Amniotic stem cell (primary cell): ENCODE measurements at regions not wholly inside any gene's neighbourhood (a gene's known extent, or its start where the extent isn't known, plus 50 kb on each side); places are given as distances from the start of the nearest gene placed in this dataset.
"Not testable (repeated sequence)": the region's sequence is repeated elsewhere in the genome, so short reads cannot be mapped to it uniquely, and the experiment has no call there.

Source experiments
- DNase-seq: peaks from one replicate; lab custom pipeline; 2025; lab: John Stamatoyannopoulos, UW

DNA sequence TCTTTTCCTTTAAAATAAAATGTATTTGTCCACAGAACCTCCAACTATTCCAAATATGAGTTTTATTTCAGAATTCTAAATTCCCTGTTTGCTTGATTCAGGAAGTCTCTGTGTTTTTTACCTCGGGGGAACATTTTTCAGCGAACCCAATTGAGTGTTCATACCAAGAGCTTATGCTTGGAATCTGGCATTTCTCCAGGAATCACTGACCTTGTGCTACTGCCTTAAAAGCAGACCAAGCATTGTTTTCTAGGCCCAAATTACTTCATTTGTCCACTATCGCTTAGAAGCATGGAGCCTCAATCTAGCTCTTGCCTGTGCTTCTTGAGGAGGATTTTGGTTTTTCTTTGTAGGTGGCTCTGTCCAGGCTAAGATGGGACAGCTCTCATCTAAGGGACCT, 59.4 kb downstream of the EBLN1 start:
- DNase-seq: no peak

DNA sequence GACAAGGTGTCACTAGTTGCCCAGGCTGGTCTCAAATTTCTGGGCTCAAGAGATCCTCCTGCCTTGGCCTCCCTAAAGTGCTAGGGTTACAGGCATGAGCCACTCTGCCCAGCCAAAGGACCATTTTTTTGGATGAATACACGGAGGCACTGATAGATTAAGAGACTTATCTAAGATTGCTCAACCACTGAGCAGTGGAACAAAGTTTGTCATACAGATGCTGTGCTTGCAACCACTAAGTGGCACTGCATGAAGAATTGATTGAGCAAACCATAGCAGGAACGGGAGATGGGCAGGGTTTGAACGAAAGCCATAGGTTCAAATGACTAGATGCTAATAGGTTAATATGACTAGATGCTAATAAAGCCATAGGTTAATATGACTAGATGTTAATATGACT, 61.1 kb downstream of the EBLN1 start:
- DNase-seq: no peak

DNA sequence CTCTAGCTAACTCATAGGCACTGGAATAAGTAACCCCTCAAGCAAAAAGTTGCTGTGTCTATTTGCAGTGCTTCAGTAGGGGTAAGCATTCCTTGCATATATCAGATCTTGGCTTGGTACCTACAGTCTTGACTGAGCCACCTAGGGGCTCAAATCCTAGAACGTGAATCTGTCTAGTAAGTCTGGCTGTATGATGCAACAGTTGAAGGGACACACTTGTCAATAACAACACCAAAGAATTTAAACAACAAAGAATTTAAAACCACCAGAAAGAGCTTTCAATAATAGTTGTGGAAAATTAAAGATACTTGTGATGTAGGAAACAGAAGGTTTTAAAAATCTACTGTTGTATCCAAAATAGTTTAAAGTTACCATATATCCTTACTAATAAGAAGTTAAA, 65.4 kb downstream of the EBLN1 start:
- no peak for DNase-seq

DNA sequence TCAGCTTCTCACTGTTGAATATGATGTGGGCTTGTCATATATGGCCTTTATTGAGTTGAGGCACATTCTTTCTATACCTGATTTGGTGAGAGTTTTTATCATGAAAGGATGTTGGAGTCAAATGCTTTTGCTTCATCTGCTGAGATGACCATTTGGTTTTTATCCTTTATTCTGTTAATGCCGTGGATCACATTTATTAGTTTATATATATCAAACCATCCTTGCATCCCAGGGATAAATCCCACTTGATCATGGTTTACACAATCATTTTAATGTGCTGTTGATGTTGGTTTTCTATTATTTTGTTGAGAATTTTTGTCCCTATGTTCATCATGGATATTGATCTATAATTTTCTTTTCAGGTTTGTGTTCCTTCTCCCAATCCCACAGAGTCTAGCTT, 67.0 kb downstream of the EBLN1 start:
- DNase-seq: no peak

DNA sequence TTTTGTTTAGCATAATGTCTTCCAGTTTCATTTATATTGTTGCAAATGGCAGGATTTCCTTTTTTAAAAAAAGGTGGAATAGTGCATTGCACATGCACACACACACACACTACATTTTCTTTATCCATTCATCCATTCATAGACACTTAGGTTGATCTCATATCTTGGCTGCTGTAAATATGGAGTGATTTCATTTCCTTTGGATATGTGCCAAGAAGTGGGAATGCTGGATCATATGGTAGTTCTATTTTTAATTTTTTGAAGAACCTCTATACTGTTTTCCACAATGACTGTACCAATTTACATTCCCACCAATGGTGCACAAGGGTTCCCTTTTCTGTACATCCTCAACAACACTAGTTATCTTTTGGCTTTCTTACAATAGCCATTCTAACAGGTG, 68.9 kb downstream of the EBLN1 start:
- no peak for DNase-seq

DNA sequence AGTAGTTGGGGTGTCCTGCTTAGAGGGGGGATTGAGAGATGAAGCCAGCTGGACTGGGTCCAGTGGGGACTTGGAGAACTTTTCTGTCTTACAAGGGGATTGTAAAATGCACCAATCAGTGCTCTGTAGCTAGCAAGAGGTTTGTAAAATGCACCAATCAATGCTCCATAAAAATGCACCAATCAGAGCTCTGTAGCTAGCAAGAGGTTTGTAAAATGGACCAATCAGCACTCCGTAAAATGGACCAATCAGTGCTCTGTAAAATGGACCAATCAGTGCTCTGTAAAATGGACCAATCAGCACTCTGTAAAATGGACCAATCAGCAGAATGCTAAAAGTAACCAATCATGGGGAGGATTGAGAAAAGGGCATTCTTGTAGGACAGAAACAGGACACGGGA, 71.9 kb downstream of the EBLN1 start:
- DNase-seq: not testable (repeated sequence)

DNA sequence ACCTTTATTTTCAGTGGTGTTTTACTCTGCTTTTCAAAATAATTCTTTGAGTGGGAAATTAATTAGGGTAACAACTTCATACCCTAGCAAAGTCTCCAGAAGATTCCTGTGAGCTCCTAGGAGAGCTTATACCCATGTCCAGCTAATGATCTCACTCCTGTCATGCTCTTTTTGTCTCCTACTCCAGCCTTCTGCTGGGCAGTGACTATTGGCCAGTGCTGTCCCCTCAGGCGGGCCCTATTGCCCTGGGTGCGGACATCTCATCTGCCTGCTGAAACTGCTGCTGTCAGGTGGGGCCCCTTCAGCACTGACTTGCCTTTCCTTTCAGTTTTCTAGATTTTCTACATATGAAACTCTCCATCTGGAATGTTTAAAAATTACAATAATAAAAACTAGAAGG, 80.3 kb downstream of the EBLN1 start:
- no peak for DNase-seq

DNA sequence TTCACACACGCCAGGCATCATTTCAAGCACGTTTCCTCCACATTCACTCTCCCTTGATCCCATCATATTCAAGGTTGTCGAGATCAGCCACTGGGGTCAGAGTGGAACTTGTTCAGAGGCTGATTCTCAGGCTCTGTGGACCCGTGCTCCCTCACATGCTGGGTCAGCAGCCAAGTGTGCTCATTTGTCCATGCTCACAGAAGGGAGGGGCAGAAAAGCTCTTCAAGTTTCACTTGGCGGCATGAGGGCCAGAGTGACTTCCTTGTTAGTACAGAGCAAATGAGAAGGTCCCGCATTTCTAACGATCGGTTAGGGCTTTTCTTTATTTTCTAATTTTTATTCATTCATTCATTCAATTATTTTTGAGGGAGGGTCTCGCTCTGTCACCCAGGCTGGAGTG, 82.2 kb downstream of the EBLN1 start:
- DNase-seq: no peak

DNA sequence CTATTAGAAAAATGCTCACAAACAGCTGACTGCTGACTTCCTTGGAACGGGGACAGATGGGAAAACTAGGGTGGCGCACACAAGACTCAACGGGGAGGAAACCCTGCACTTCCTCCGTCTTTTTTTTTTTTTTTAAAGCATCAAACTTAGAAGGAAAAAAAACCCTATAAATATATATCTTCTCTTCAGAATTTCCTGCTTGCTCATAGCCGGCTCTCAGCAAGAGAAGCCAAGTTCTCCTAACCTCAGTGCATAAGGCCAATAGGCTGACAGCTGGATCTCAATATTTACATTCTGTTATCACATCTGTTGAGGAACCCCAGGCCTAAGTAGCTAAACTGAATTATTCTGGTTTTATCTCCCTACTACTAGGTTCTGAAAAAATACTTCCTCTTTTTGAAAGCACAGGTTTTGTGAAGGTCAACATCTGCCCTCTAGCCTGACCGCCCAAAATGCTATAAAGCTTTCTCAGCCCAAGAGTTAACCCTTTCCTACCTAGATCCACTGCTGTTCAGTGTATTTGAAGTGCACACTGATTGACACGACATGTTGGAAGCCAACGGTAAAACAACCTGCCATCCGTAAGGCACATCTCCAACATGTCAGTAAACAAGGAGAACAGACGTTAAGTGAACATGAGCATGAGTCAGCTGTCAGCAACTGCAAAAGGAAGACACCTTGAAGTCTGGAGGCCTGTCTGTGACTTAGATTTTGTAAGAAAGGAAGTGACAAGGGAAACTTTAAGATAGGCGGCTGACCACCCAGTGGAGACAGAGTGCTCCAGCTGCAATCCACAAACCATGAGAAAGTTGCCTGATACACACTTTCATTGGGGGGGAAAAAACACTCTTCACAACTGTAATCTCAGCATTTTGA, 83.8 kb downstream of the EBLN1 start:
- DNase-seq: no peak

DNA sequence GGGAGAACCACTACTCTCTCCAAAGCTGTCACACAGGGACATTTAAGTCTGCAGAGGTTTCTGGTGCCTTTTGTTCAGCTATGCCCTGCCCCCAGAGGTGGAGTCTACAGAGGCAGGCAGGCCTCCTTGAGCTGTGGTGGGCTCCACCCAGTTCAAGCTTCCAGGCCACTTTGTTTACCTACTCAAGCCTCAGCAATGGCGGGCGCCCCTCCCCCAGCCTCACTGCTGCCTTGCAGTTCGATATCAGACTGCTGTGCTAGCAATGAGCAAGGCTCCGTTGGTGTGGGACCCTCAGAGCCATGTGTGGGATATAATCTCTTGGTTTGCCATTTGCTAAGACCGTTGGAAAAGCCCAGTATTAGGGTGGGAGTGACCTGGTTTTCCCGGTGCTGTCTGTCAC, 87.0 kb downstream of the EBLN1 start:
- not testable (repeated sequence) for DNase-seq

DNA sequence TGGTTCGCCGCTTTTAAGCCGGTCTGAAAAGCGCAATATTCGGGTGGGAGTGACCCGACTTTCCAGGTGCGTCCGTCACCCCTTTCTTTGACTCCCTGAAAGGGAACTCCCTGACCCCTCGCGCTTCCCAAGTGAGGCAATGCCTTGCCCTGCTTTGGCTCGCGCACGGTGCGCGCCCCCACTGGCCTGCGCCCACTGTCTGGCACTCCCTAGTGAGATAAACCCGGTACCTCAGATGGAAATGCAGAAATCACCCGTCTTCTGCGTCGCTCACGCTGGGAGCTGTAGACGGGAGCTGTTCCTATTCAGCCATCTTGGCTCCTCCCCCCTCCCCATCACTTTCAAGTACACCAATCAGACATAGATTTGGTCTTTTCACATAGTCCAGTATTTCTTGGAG, 88.2 kb downstream of the EBLN1 start:
- DNase-seq: not testable (repeated sequence)

DNA sequence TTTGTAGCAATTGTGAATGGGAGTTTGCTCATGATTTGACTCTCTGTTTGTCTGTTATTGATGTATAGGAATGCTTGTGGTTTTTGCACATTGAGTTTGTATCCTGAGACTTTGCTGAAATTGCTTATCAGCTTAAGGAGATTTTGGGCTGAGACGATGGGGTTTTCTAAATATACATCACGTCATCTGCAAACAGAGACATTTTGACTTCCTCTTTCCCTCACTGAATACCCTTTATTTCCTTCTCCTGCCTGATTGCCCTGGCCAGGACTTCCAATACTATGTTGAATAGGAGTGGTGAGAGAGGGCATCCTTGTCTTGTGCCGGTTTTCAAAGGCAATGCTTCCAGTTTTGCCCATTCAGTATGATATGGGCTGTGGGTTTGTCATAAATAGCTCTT, 96.6 kb downstream of the EBLN1 start:
- not testable (repeated sequence) for DNase-seq

DNA sequence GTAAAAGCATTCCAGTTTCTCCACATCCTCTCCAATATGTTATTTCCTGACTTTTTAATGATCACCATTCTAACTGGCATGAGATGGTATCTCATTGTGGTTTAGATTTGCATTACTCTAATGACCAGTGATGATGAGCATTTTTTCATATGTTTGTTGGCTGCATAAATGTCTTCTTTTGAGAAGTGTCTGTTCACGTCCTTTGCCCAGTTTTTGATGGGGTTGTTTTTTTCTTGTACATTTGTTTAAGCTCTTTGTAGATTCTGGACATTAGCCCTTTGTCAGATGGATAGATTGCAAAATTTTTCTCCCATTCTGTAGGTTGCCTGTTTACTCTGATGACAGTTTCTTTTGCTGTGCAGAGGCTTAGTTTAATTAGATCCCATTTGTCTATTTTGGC, 97.7 kb downstream of the EBLN1 start:
- DNase-seq: not testable (repeated sequence)

DNA sequence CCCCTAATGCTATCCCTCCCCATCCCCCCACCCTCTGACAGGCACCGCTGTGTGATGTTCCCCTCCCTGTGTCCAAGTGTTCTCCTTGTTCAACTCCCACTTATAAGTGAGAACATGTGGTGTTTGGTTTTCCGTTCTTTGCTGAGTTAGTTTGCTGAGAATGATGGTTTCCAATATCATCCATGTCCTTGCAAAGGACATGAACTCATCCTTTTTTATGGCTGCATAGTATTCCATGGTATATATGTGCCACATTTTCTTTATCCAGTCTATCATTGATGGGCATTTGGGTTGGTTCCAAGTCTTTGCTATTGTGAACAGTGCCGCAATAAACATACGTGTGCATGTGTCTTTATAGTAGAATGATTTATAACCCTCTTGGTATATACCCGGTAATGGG, 98.2 kb downstream of the EBLN1 start:
- DNase-seq: not testable (repeated sequence)

DNA sequence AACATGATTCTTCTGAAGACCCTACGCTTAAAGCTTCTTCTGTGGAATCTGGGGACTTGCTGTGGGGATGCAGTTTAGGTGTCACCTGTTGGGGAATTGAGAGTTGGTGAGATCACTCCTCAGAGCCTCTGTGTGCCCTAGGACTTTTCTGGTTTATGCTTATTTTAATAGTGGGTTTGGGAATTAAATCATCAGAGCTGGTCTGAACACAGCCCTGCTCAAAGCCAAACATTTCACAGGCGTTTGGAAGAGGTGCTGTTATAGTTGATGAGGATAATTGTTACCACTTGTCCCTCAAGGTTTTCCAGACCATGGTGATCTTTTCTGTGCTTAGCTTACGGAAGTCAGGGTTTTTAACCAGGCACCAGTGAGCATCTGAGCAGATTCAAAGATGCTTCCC, 106.1 kb downstream of the EBLN1 start:
- DNase-seq: no peak

DNA sequence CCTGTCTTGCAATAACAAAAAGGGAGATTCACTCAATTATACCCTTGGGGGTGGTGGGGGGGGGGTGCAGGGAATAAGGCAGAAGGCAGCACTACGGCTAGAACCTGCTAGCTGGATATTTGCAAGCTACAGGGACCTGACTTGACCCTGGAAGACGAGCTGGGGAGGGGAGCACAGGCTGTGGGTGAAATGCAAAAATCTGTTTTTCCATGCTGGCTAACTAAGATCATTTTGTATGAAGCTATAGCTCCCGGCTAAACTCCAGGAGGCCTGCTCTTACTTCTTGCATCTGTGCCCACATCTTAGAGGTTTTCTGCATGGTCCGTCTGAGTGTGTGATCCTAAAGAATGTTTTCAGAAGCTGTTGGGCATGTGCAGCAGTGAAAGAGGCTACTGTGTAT, 106.6 kb downstream of the EBLN1 start:
- no peak for DNase-seq

DNA sequence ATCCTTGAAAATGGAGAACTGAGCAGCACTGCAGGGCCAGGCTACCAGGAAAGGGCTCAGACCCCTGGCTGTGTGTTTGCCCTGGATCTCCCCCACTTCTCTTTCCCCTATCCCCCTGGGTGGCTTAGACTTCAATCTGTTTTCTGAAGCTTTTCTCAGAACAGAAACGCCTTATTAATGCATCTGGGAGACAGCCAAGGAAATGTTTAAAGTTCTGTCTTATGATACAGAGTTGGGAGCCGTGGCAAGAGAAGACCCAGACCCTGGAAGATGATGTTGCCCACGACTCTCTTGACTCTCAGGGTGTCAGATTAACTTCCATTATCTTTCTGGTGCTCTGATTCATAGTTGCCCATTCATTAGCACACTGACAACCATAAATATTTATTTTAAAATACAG, 107.1 kb downstream of the EBLN1 start:
- DNase-seq: no peak

DNA sequence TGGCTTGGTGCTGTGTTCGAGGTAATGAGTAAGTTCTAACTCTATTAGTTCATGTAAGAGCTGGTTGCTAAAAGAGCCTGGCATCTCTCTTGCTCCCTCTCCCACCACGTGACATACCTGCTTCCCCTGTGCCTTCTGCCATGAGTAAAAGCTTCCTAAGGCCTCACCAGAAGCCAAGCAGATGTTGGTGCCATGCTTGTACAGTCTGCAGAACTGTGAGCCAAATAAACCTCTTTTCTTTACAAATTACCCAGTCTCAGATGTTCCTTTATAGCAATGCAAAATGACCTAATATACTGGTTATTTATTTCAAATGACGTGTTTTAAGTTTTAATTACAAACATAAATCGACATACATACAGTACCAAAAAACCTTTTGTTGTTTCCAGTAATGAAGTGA, 101.7 kb upstream of the DNAJC1 start:
- no peak for DNase-seq

DNA sequence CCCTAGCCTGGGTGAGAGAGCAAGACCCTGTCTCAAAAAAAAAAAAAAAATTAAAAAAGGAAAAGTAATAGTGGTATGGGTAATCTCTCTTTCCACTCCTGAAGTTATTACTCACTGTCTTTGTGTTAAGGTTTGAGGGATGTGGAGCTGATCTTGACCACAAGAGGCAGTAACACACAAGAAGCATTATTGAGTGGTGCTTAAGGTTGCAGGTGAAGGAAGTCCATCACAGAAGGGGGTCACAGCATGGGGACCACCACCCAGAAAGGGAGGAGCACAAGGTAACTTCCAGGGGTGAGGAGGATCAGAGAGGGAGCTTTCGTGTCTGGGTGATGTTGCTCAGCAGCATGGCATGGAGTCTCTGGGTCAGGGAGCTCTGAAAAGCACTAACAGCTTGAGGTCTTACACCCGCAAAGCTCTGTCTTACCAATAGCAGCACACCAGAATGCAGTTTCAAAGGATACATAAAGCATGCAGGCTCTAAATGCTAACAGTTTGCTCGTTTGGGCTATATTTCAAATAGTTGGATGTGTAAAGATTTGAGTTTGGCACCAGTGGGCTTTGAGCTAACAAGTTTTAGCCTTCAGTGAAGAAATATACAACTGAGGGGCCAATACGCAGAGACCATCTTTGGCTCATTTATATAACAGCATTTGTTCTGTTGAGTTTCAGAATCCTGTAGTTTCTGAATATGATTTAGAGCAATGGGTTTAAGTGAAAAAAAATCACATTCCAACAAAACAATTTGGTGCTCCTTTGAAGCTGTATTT, 100.4 kb upstream of the DNAJC1 start:
- DNase-seq: no peak

DNA sequence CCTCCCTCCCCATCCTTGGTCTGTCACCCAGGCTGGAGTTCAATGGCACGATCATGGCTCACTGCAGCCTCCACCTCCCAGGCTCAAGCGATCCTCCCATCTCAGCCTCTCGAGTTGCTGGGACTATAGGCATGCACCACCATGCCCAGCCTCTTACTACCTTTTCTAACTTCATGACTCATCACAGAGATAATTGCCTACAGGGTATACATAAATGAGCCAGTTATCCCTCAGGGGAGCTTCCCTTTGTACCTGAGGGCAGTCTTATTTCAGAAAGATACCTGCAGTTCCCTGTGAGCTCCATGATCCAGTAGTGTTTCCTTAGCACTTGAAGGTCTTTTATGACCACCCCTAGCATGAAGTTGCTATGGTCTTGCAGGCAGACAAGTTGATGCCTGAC, 94.2 kb upstream of the DNAJC1 start:
- DNase-seq: no peak

DNA sequence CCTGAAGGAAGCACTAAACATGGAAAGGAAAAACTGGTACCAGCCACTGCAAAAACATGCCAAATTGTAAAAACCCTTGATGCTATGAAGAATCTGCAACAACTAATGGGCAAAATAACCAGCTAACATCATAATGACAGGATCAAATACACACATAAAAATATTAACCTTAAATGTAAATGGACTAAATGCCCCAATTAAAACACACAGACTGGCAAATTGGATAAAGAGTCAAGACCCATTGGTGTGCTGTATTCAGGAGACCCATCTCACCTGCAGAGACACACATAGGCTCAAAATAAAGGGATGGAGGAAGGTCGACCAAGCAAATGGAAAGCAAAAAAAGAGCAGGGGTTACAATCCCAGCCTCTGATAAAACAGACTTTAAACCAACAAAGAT, 87.7 kb upstream of the DNAJC1 start:
- not testable (repeated sequence) for DNase-seq

DNA sequence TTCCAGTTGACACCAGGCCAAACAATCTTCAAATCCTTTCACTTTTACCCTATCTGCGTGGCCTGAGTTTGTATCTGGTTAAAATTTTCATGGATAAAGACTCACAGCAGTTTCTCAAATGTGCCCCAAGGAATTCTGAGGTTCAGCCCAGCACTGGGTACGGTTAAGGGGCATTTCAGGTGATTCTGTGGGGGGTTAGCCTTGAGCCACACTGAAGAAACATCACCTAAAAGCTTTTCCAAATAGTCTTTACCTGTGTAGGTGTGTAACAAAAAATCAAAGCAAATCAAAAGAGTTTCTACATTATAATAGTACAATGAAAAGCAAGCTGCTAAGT, 83.8 kb upstream of the DNAJC1 start:
- DNase-seq: no peak

DNA sequence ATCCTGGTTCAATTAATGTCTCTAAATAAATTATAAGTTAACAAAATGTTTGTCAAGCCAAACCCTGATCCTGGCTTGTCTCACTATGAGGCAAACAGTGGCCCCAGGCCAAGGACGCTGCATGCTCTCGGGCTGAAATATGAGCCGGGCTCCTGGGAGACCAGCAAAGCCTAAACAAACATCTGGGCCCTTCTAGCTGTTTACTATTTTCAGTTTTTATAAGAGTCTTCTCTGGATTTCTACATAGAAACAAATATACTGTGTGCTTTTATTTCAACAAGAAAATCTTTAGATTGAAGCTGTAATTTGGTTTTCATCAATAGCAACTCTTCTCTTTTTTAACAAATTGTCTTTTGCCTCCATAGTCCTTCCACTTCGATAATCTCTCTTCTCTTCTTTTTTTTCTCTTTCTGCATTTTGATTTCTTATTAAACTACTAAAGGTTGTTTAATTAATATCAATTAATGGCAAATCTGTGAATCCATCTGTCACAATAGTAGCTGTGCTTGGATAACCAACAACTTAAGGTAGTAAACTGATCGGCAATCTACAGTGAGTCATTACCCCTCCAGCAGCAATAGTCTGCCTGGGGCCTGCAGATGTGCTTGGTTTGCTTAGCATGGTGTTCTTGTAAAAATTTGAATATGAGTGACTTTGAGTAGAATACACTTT, 83.3 kb upstream of the DNAJC1 start:
- peak; percentile 3 for DNase-seq
